Lung (tissue), 11 donors: ENCODE measurements at regions not wholly inside any gene's neighbourhood (a gene's known extent, or its start where the extent isn't known, plus 50 kb on each side); places are given as distances from the start of the nearest gene placed in this dataset.

Experiments
- ATAC-seq: fragments of 200-7000 bp; cut with Tn5 transposase; one replicate; pipeline ENCODE4 v1.9.1; 2020; ENCODE audit warnings: moderate number of reproducible peaks; ENCODE audit not compliant: insufficient read depth, low FRiP score
- DNase-seq, 3 donors: peaks; one replicate each; pipeline ENCODE4 v3.0.0-alpha.2; 2013 to 2017
- H3K27ac ChIP-seq, 2 donors: one replicate each; pipeline ENCODE4 v1.5.1; 2013; ENCODE audit warnings: mild to moderate bottlenecking in 2 of 2, moderate library complexity in 2 of 2, control low read depth in 1 of 2, inconsistent platforms in 1 of 2, low read depth in 1 of 2, low read length in 1 of 2
- H3K27me3 ChIP-seq, 3 donors: one replicate each; pipeline ENCODE4 v1.5.1; 2013; ENCODE audit warnings: low read length in 2 of 3; ENCODE audit not compliant: control insufficient read depth in 3 of 3, insufficient read depth in 3 of 3
- H3K36me3 ChIP-seq, 4 donors: one replicate each; pipeline ENCODE4 v1.5.1; 2013; ENCODE audit warnings: low read length in 4 of 4, mild to moderate bottlenecking in 1 of 4, moderate library complexity in 1 of 4; ENCODE audit not compliant: control insufficient read depth in 4 of 4, insufficient read depth in 4 of 4
- H3K4me1 ChIP-seq, 5 donors: one replicate each; pipeline ENCODE4 v1.5.1; 2013; ENCODE audit warnings: low read length in 5 of 5, mild to moderate bottlenecking in 2 of 5, moderate library complexity in 1 of 5; ENCODE audit not compliant: control insufficient read depth in 5 of 5, insufficient read depth in 5 of 5
- H3K4me3 ChIP-seq: one replicate; pipeline ENCODE4 v1.5.1; 2013; ENCODE audit warnings: mild to moderate bottlenecking, control low read depth, moderate library complexity
- H3K9ac ChIP-seq, 2 donors: one replicate each; pipeline ENCODE4 v1.5.1; 2013; ENCODE audit warnings: low read length in 2 of 2, control low read depth in 1 of 2; ENCODE audit not compliant: insufficient read depth in 1 of 2
- H3K9me3 ChIP-seq, 4 donors: one replicate each; pipeline ENCODE4 v1.5.1; 2013; ENCODE audit warnings: low read length in 3 of 4, mild to moderate bottlenecking in 1 of 4, moderate library complexity in 1 of 4; ENCODE audit not compliant: control insufficient read depth in 4 of 4, insufficient read depth in 3 of 4
- WGBS, 2 donors: extraction: QIAGEN DNeasy Blood & Tissue Kit; methylation state at CpG; one replicate each; pipeline ENCODE4 v1.1.7; 2013; 5-methylcytosine and 5-hydroxymethylcytosine counted together
- TF ChIP-seq, protein P1 (sequence below): IDR thresholded peaks from 2 replicates; pipeline ENCODE4 v1.5.1; 2012; ENCODE audit warnings: mild to moderate bottlenecking; ENCODE audit errors: control extremely low read depth, extremely low read depth
- donor health status: control.
- donor health status: control.
- donor health status: Bipolar disorder and iron deficiency.
- donor health status: healthy.
- donor health status: DM: yes; HTN: yes; CAD: no.

DNA sequence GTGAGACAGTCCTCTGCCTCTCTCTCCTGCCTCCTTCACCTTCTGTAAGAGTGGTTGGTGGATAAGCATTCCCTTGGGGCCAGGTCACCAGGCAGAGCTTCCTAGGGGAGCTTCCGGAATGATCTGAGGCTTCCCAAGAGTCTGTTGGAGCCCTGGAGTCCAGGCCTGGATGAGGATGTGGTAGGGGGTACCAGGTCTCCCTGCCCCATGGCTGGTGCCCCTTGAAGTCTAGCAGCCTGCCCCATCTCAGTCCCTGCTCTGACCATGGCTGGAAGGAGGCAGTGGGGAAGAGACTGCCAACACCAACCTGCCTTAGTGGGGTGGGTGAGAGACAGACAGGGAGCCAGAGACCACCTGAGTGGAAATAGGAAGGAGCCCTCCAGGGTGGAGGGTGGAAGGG lies 1316.9 kb downstream of the UQCRFS1 start:
- TF ChIP-seq, protein P1, sequence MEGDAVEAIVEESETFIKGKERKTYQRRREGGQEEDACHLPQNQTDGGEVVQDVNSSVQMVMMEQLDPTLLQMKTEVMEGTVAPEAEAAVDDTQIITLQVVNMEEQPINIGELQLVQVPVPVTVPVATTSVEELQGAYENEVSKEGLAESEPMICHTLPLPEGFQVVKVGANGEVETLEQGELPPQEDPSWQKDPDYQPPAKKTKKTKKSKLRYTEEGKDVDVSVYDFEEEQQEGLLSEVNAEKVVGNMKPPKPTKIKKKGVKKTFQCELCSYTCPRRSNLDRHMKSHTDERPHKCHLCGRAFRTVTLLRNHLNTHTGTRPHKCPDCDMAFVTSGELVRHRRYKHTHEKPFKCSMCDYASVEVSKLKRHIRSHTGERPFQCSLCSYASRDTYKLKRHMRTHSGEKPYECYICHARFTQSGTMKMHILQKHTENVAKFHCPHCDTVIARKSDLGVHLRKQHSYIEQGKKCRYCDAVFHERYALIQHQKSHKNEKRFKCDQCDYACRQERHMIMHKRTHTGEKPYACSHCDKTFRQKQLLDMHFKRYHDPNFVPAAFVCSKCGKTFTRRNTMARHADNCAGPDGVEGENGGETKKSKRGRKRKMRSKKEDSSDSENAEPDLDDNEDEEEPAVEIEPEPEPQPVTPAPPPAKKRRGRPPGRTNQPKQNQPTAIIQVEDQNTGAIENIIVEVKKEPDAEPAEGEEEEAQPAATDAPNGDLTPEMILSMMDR: no peak
- no peak overlapping the region for H3K4me3 ChIP-seq
- WGBS, 2 donors: 79% methylated on average over 1 of the region's 1 CpG
- no peak for ATAC-seq
- H3K27me3 ChIP-seq: no peaks in the 10 kb centered on the region
- H3K9me3 ChIP-seq: peaks cover 0 to 13% (median 5%) of the 10 kb centered on the region in 4 donors
- no peaks in the 10 kb centered on the region for H3K36me3 ChIP-seq
- no peaks in the 10 kb centered on the region for H3K4me1 ChIP-seq
- H3K9ac ChIP-seq: no peak overlapping the region
- DNase-seq: no peak
- H3K27ac ChIP-seq: no peak overlapping the region

DNA sequence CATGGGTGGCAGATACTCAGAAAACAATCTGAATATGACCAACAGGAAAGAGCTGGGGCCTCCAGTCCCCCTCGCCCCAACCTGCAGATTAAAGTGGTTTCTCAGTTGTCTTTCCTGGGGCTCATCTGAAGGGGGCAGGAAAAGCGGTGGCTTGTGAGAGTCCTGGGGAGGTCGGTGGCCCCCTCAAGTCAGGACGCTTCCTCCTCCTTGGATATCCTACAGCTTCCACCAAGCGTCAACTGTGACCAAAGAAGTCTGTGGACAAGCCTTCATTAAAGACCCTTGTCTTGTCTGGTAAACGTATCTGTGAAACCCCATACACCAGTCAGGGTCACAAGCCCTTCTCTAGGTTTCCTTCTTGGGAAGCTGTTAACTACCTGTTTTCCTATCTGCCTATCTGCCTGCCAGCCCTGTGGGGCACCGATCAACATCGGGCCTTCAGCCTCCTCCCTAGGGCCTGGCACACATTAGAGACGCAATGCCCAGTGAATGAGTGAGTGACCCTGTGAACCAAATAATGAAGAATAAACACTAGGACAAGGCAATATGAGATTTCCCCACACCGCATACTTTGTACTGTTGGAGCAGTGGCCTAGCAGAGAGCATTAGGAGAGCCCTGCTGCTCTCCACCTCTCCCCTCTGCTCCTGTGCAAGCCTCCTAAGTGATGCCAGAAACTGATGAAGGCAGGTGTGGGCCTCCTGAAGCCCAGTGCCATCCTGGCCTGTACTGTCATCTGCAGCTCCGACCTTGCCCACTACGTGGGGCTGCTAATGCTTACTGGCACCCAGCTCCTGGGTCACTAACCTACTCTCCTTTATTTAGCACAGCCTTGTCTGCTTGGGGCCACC lies 1317.8 kb downstream of the UQCRFS1 start:
- ATAC-seq (no peak), DNase-seq (no peak)
- H3K27me3 ChIP-seq: no peaks in the 10 kb centered on the region
- H3K4me3 ChIP-seq: no peak overlapping the region
- no peaks in the 10 kb centered on the region for H3K4me1 ChIP-seq
- no peak overlapping the region for H3K9ac ChIP-seq
- H3K36me3 ChIP-seq: no peaks in the 10 kb centered on the region
- TF ChIP-seq, protein P1: no peak
- WGBS, 2 donors: 75 to 84% methylated on average over 12 of the region's 12 CpGs
- H3K27ac ChIP-seq: no peak overlapping the region
- H3K9me3 ChIP-seq: peaks cover 0 to 16% (median 2%) of the 10 kb centered on the region in 4 donors

DNA sequence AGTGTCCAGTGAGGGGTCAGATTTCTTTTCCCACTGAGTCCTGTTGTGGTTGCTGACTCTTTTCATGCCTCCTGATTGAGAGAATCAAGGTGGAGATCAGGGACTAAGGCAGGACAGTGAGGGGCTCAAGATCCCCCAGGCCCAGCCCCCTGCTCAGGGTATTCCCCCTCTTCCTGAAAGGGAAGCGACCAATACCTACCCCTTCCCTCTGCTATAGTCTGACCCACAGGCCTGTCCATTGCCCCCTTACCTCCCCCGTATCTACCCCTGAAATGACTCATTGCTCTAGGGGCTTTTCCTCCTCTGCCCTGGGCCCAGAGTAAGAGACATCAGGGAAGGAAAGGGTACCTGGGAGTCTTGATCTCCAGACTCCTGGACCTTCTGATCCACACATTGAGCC lies 1320.5 kb downstream of the UQCRFS1 start:
- 76% methylated on average over 2 of the region's 2 CpGs for WGBS, 2 donors
- no peak for DNase-seq
- no peak overlapping the region for H3K27ac ChIP-seq
- no peaks in the 10 kb centered on the region for H3K27me3 ChIP-seq
- peaks cover 0 to 25% (median 4%) of the 10 kb centered on the region in 4 donors for H3K9me3 ChIP-seq
- H3K9ac ChIP-seq: no peak overlapping the region
- no peak overlapping the region for H3K4me3 ChIP-seq
- H3K4me1 ChIP-seq: no peaks in the 10 kb centered on the region
- ATAC-seq: no peak
- no peaks in the 10 kb centered on the region for H3K36me3 ChIP-seq
- TF ChIP-seq, protein P1: no peak
